Endothelial cell (in vitro differentiated cells): ENCODE measurements at regions not wholly inside any gene's neighbourhood (a gene's known extent, or its start where the extent isn't known, plus 50 kb on each side); places are given as distances from the start of the nearest gene placed in this dataset.

Experiments used
- DNase-seq: peaks from one replicate; pipeline ENCODE4 v3.0.0; 2021; ENCODE audit warnings: low spot score
- H3K27ac Mint-ChIP-seq: one replicate; pipeline ENCODE4 v1.8.0; 2021; ENCODE audit warnings: mixed read lengths, inconsistent platforms; ENCODE audit not compliant: unreplicated experiment
- H3K27me3 Mint-ChIP-seq: one replicate; pipeline ENCODE4 v1.8.0; 2021; ENCODE audit warnings: mild to moderate bottlenecking, moderate library complexity, mixed read lengths, inconsistent platforms; ENCODE audit not compliant: unreplicated experiment
- H3K36me3 Mint-ChIP-seq: one replicate; pipeline ENCODE4 v1.8.0; 2021; ENCODE audit warnings: mild to moderate bottlenecking, low read depth, mixed read lengths, inconsistent platforms; ENCODE audit not compliant: unreplicated experiment
- H3K4me1 Mint-ChIP-seq: one replicate; pipeline ENCODE4 v1.8.0; 2021; ENCODE audit warnings: mild to moderate bottlenecking, mixed read lengths, inconsistent platforms; ENCODE audit not compliant: unreplicated experiment
- H3K4me3 Mint-ChIP-seq: one replicate; pipeline ENCODE4 v1.8.0; 2021; ENCODE audit warnings: mild to moderate bottlenecking, mixed read lengths, inconsistent platforms; ENCODE audit not compliant: unreplicated experiment
- H3K9me3 Mint-ChIP-seq: one replicate; pipeline ENCODE4 v1.8.0; 2021; ENCODE audit warnings: mixed read lengths, inconsistent platforms; ENCODE audit not compliant: unreplicated experiment
- CTCF ChIP-seq: fragments of 200-600 bp; sonication (generic); IDR thresholded peaks from one replicate; pipeline ENCODE4 v1.5.0; 2021; ENCODE audit warnings: antibody characterized with exemption; ENCODE audit not compliant: unreplicated experiment

GRCh38 chr15:98121957-98122356 lies 161.5 kb downstream of the ARRDC4 start:
- H3K27ac Mint-ChIP-seq = no peak overlapping the region
- no peaks in the 10 kb centered on the region for H3K9me3 Mint-ChIP-seq
- H3K4me1 Mint-ChIP-seq = no peaks in the 10 kb centered on the region
- H3K4me3 Mint-ChIP-seq = no peak overlapping the region
- no peaks in the 10 kb centered on the region for H3K36me3 Mint-ChIP-seq
- H3K27me3 Mint-ChIP-seq = peaks cover 4% of the 10 kb centered on the region
- no peak for DNase-seq
- TF ChIP-seq CTCF = no peak

DNA sequence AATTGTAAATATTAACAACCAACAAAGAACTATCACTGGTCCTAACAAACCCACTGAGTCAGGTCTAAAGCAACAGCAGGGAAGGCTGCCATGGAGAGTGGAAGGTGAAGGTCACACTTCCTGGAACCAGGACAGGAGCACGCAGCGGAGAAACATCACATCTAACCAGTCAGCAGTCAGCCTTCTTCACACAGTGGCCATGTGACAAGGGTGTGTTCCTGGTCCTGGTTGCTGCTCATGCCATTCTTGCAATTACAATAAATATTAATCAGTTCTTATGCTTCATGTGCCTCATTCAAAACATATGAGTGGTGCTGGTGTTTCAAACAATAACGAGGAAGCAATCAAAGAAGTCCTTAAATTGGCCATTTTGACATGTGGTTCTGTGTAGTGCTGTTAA lies 162.8 kb downstream of the ARRDC4 start:
- Mint-ChIP-seq H3K27me3 (peaks cover 4% of the 10 kb centered on the region), H3K4me3 (no peak overlapping the region), H3K36me3 (no peaks in the 10 kb centered on the region), H3K27ac (no peak overlapping the region), H3K4me1 (no peaks in the 10 kb centered on the region), H3K9me3 (no peaks in the 10 kb centered on the region)
- no peak for DNase-seq
- no peak for TF ChIP-seq CTCF

DNA sequence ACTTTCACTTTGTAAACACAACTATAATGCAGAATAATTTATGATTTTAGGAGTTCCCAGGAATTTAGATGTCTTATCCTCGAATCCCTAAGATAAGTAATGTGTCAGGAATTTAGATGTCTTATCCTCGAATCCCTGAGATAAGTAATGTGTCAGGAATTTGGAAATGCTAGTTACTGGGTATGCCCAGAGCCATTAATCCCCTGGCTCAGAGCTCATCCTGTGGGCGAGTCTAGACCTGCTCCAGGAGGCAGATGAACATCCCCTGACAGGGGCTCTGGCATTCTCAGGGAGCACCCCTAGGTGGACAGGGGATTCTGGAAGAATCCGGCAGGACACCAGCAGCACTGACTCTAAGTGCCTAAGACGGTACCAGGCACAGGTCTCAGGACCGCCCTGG lies 163.3 kb downstream of the ARRDC4 start:
- H3K27me3 Mint-ChIP-seq = peaks cover 3% of the 10 kb centered on the region
- no peaks in the 10 kb centered on the region for H3K36me3 Mint-ChIP-seq
- H3K4me1 Mint-ChIP-seq = no peaks in the 10 kb centered on the region
- no peaks in the 10 kb centered on the region for H3K9me3 Mint-ChIP-seq
- TF ChIP-seq CTCF = no peak
- H3K27ac Mint-ChIP-seq = no peak overlapping the region
- no peak overlapping the region for H3K4me3 Mint-ChIP-seq
- DNase-seq = no peak

- H3K36me3 Mint-ChIP-seq = no peaks in the 10 kb centered on the region
- H3K4me3 Mint-ChIP-seq = no peak overlapping the region
- peaks cover 2% of the 10 kb centered on the region for H3K27me3 Mint-ChIP-seq
- no peak for TF ChIP-seq CTCF
- H3K9me3 Mint-ChIP-seq = no peaks in the 10 kb centered on the region
- no peaks in the 10 kb centered on the region for H3K4me1 Mint-ChIP-seq
- H3K27ac Mint-ChIP-seq = no peak overlapping the region
- no peak for DNase-seq
These were observed 164.1 kb downstream of the ARRDC4 start for GRCh38 chr15:98124581-98124980.

GRCh38 chr15:98126326-98127085 lies 166.0 kb downstream of the ARRDC4 start:
- no peak for TF ChIP-seq CTCF
- Mint-ChIP-seq H3K27ac (no peak overlapping the region), H3K4me1 (no peaks in the 10 kb centered on the region), H3K9me3 (no peaks in the 10 kb centered on the region), H3K4me3 (no peak overlapping the region), H3K27me3 (no peaks in the 10 kb centered on the region), H3K36me3 (no peaks in the 10 kb centered on the region)
- no peak for DNase-seq
